SK-N-SH (cell line): ENCODE measurements at regions not wholly inside any gene's neighbourhood (a gene's known extent, or its start where the extent isn't known, plus 50 kb on each side); places are given as distances from the start of the nearest gene placed in this dataset.

ENCODE experiments used
- EZH2phosphoT487 ChIP-seq: fragments of 200-600 bp; sonication (generic); IDR thresholded peaks from 2 replicates; pipeline ENCODE4 v1.6.1; 2017; ENCODE audit warnings: low read depth, mixed run types, mild to moderate bottlenecking, antibody characterized with exemption, moderate library complexity, borderline replicate concordance
- NFIC ChIP-seq: IDR thresholded peaks from 2 replicates; pipeline ENCODE4 v1.4.0; 2012; ENCODE audit warnings: borderline replicate concordance
- NRF1 ChIP-seq: IDR thresholded peaks from 2 replicates; pipeline ENCODE4 v1.6.1; 2012; ENCODE audit warnings: low read depth, mild to moderate bottlenecking, low read length
- RAD21 ChIP-seq: IDR thresholded peaks from 2 replicates; pipeline ENCODE4 v1.6.1; 2012; ENCODE audit warnings: mild to moderate bottlenecking, low read length
- RFX5 ChIP-seq: IDR thresholded peaks from 2 replicates; pipeline ENCODE4 v1.6.1; 2012; ENCODE audit warnings: mild to moderate bottlenecking, improper control_type of control experiment, low read length
- SIN3A ChIP-seq: IDR thresholded peaks from 2 replicates; pipeline ENCODE4 v1.6.1; 2012; ENCODE audit warnings: low read depth, mild to moderate bottlenecking, low read length, moderate library complexity, borderline replicate concordance
- TF ChIP-seq, protein P1 (sequence below): IDR thresholded peaks from 2 replicates; pipeline ENCODE4 v1.6.1; 2012; ENCODE audit warnings: mild to moderate bottlenecking, low read depth, low read length, moderate library complexity
- TF ChIP-seq, protein P2 (sequence below): IDR thresholded peaks from 2 replicates; pipeline ENCODE4; 2012
- TF ChIP-seq, protein P3 (sequence below): fragments of 200-600 bp; sonication (generic); IDR thresholded peaks from 2 replicates; pipeline ENCODE4 v1.6.1; 2017; ENCODE audit warnings: antibody characterized with exemption, mild to moderate bottlenecking, moderate library complexity

DNA sequence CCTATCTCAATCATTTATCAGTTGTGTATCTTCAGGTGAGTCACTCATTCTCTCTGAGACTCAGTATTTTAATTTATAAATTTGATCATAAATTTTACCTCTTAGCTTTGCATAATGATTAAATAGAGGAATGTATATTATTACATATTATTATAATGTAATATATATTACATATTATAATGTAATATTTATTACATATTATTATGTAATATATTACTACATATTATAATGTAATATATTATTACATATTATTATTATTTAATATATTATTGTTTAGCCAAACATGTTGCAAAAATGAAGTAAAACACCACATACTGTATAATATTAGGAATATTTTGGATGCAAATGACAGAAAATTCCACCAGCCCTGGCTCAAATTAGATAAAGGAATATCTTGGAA, 104.7 kb upstream of the NFIA start:
- TF ChIP-seq, protein P1, sequence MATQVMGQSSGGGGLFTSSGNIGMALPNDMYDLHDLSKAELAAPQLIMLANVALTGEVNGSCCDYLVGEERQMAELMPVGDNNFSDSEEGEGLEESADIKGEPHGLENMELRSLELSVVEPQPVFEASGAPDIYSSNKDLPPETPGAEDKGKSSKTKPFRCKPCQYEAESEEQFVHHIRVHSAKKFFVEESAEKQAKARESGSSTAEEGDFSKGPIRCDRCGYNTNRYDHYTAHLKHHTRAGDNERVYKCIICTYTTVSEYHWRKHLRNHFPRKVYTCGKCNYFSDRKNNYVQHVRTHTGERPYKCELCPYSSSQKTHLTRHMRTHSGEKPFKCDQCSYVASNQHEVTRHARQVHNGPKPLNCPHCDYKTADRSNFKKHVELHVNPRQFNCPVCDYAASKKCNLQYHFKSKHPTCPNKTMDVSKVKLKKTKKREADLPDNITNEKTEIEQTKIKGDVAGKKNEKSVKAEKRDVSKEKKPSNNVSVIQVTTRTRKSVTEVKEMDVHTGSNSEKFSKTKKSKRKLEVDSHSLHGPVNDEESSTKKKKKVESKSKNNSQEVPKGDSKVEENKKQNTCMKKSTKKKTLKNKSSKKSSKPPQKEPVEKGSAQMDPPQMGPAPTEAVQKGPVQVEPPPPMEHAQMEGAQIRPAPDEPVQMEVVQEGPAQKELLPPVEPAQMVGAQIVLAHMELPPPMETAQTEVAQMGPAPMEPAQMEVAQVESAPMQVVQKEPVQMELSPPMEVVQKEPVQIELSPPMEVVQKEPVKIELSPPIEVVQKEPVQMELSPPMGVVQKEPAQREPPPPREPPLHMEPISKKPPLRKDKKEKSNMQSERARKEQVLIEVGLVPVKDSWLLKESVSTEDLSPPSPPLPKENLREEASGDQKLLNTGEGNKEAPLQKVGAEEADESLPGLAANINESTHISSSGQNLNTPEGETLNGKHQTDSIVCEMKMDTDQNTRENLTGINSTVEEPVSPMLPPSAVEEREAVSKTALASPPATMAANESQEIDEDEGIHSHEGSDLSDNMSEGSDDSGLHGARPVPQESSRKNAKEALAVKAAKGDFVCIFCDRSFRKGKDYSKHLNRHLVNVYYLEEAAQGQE: no peak
- TF ChIP-seq NRF1 (no peak), RFX5 (no peak), EZH2phosphoT487 (no peak), NFIC (no peak), SIN3A (no peak), RAD21 (no peak)
- TF ChIP-seq, protein P2, sequence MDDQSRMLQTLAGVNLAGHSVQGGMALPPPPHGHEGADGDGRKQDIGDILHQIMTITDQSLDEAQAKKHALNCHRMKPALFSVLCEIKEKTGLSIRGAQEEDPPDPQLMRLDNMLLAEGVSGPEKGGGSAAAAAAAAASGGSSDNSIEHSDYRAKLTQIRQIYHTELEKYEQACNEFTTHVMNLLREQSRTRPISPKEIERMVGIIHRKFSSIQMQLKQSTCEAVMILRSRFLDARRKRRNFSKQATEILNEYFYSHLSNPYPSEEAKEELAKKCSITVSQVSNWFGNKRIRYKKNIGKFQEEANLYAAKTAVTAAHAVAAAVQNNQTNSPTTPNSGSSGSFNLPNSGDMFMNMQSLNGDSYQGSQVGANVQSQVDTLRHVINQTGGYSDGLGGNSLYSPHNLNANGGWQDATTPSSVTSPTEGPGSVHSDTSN: no peak
- TF ChIP-seq, protein P3, sequence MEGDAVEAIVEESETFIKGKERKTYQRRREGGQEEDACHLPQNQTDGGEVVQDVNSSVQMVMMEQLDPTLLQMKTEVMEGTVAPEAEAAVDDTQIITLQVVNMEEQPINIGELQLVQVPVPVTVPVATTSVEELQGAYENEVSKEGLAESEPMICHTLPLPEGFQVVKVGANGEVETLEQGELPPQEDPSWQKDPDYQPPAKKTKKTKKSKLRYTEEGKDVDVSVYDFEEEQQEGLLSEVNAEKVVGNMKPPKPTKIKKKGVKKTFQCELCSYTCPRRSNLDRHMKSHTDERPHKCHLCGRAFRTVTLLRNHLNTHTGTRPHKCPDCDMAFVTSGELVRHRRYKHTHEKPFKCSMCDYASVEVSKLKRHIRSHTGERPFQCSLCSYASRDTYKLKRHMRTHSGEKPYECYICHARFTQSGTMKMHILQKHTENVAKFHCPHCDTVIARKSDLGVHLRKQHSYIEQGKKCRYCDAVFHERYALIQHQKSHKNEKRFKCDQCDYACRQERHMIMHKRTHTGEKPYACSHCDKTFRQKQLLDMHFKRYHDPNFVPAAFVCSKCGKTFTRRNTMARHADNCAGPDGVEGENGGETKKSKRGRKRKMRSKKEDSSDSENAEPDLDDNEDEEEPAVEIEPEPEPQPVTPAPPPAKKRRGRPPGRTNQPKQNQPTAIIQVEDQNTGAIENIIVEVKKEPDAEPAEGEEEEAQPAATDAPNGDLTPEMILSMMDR: no peak
